ENCODE measurements at regions not wholly inside any gene's neighbourhood (a gene's known extent, or its start where the extent isn't known, plus 50 kb on each side); places are given as distances from the start of the nearest gene placed in this dataset.

GRCh38 chr4:30882443-30882842, 162.3 kb downstream of the PCDH7 start:
- H3K4me3 ChIP-seq (ENCODE audit: low read depth, low read length): no peak overlapping the region
- TF ChIP-seq CTCF (IDR thresholded peaks at IDR 0.05; ENCODE audit: borderline replicate concordance, insufficient read depth, low read depth, low read length): no peak

- no peak for TF ChIP-seq CTCF (IDR thresholded peaks at IDR 0.05; ENCODE audit: borderline replicate concordance, insufficient read depth, low read depth, low read length)
- no peak overlapping the region for H3K4me3 ChIP-seq (ENCODE audit: low read depth, low read length)
These were observed 163.0 kb downstream of the PCDH7 start for GRCh38 chr4:30882995-30883675.

- TF ChIP-seq CTCF (IDR thresholded peaks at IDR 0.05; ENCODE audit: borderline replicate concordance, insufficient read depth, low read depth, low read length): no peak
- H3K4me3 ChIP-seq (ENCODE audit: low read depth, low read length): no peak overlapping the region
These were observed 181.6 kb downstream of the PCDH7 start for GRCh38 chr4:30901461-30902451.

GRCh38 chr4:30903502-30904214, 183.5 kb downstream of the PCDH7 start:
- H3K4me3 ChIP-seq (ENCODE audit: low read depth, low read length): no peak overlapping the region
- TF ChIP-seq CTCF (IDR thresholded peaks at IDR 0.05; ENCODE audit: borderline replicate concordance, insufficient read depth, low read depth, low read length): no peak

- TF ChIP-seq CTCF (IDR thresholded peaks at IDR 0.05; ENCODE audit: borderline replicate concordance, insufficient read depth, low read depth, low read length): no peak
- H3K4me3 ChIP-seq (ENCODE audit: low read depth, low read length): no peak overlapping the region
These were observed 184.0 kb downstream of the PCDH7 start for GRCh38 chr4:30904215-30904555.

- H3K4me3 ChIP-seq (ENCODE audit: low read depth, low read length): no peak overlapping the region
- TF ChIP-seq CTCF (IDR thresholded peaks at IDR 0.05; ENCODE audit: borderline replicate concordance, insufficient read depth, low read depth, low read length): no peak
These were observed 184.4 kb downstream of the PCDH7 start for GRCh38 chr4:30904588-30904987.

Data from GM12875 (cell line).